ENCODE measurements at regions not wholly inside any gene's neighbourhood (a gene's known extent, or its start where the extent isn't known, plus 50 kb on each side); places are given as distances from the start of the nearest gene placed in this dataset.

DNA sequence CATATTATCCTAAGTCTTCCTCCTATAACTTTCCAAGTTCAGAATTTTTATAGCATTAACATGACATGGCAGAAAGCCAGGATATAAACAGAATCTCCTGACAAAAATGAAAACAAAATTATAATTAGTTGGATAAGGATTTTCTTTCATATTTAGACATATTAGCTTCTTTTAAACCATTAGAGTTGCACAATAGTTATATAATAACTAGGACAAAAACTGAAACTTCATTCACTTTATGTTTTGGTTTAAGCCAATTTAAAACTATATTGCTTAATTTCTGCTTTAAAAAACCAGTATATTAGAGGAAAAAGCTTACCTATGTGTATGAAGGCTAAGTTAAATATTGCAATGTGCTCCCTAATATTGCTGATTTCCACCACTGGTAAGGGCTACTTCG is 254.8 kb downstream of the GPD2 start:
- H3K4me3 ChIP-seq (ENCODE audit: low read depth, low read length): no peak overlapping the region
- TF ChIP-seq, protein P1, sequence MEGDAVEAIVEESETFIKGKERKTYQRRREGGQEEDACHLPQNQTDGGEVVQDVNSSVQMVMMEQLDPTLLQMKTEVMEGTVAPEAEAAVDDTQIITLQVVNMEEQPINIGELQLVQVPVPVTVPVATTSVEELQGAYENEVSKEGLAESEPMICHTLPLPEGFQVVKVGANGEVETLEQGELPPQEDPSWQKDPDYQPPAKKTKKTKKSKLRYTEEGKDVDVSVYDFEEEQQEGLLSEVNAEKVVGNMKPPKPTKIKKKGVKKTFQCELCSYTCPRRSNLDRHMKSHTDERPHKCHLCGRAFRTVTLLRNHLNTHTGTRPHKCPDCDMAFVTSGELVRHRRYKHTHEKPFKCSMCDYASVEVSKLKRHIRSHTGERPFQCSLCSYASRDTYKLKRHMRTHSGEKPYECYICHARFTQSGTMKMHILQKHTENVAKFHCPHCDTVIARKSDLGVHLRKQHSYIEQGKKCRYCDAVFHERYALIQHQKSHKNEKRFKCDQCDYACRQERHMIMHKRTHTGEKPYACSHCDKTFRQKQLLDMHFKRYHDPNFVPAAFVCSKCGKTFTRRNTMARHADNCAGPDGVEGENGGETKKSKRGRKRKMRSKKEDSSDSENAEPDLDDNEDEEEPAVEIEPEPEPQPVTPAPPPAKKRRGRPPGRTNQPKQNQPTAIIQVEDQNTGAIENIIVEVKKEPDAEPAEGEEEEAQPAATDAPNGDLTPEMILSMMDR (conservative IDR thresholded peaks at IDR 0.05; ENCODE audit: low read depth, low read length): no peak
- DNase-seq (ENCODE audit: low read depth): no peak

DNA sequence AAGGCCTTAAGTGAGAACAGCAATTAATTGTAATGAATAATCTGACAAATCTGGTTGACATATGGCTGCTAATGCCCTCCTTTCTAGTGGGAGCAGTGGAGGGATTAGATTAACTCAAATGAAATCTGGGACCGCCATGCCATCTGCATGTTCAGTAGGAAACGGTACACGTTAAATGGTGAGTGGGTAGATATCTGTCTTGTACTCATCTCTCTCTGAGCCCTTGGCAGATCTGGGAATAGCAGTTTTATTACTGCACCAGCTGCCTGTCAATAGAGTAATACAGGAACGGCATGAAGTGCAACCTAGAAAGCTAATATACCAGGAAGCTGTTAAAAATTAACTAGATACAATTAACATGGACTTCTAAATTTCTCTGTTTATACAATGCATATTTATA is 258.8 kb downstream of the GPD2 start:
- H3K4me3 ChIP-seq (ENCODE audit: low read depth, low read length): no peak overlapping the region
- DNase-seq (ENCODE audit: low read depth): no peak
- TF ChIP-seq, protein P1 (conservative IDR thresholded peaks at IDR 0.05; ENCODE audit: low read depth, low read length): no peak

DNA sequence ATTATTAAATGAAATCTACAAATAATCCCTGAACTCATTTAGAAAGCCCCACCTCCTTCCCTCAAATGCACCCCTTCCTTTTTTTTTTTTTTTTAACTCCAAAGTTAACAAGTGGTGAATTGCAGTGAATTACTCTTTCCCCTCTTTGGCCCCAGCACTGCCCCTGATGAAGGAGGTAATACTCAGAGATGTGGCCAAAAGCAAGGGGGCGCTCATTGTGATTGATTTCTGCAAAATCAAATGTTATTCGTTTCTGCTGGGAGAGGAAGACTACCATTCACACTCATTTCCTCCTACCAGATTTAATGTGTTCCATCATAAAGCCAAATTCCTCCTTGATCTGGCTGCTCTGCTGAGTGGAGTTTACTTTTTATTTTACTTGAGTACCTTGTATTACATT is 259.4 kb downstream of the GPD2 start:
- TF ChIP-seq, protein P1 (conservative IDR thresholded peaks at IDR 0.05; ENCODE audit: low read depth, low read length): no peak
- no peak overlapping the region for H3K4me3 ChIP-seq (ENCODE audit: low read depth, low read length)
- DNase-seq (ENCODE audit: low read depth): no peak

DNA sequence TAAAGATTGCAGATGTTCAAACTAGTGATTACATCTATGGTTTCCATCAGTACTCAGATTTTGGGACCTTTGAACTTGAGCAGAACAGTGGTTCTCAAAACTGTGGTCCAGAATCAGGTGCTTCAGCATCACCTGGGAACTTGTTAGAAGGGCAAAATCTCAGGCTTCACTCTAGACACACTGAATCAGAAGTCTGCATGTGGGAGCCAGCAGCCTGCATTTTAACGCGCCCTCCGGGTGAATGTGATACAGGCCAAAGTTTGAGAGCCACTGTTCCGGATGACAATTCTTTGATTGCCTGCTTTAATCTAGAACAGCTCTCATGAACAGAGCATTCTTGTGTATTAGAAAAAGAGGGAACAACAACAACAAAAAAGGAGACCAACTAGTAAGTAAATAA is 261.7 kb downstream of the GPD2 start:
- DNase-seq (ENCODE audit: low read depth): no peak
- TF ChIP-seq, protein P1 (conservative IDR thresholded peaks at IDR 0.05; ENCODE audit: low read depth, low read length): no peak
- no peak overlapping the region for H3K4me3 ChIP-seq (ENCODE audit: low read depth, low read length)

DNA sequence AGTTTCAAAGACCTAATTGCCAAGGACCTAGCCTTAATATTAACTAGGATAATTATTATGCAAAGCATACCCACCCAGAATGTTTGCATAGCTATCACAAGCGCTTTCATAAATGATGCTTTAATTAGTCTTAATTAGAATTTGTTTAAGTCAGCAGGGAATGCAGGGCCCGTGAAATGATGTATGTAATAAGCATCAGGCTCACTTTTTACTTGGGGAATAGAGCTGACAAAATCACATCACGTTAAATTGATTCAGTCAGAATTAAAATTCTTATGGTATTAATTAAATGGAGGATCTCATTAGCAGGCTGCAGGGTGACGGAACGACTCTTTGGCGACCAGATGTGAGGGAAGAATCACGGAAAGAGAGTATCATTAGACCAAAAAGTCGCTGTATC is 264.5 kb downstream of the GPD2 start:
- TF ChIP-seq, protein P1 (conservative IDR thresholded peaks at IDR 0.05; ENCODE audit: low read depth, low read length): no peak
- no peak overlapping the region for H3K4me3 ChIP-seq (ENCODE audit: low read depth, low read length)
- DNase-seq (ENCODE audit: low read depth): no peak

DNA sequence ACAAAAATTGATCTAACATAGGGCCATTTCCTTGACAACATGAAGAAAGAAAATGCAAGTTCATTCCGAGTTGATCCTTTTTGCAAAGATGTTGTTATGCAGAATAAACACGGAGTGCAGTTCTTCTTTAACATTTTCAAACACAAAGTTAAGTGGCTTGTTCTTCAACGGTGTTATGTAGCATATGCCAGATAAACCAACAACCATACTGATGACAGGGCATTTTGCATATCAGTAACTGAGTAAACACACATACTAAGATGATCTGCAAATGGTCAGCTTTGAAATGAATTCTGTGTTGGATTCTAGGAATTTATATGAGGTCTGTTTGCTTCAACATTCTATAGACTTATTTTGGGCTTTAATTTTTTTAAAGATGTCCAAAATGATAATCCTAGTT is 266.4 kb downstream of the GPD2 start:
- no peak for DNase-seq (ENCODE audit: low read depth)
- no peak overlapping the region for H3K4me3 ChIP-seq (ENCODE audit: low read depth, low read length)
- TF ChIP-seq, protein P1 (conservative IDR thresholded peaks at IDR 0.05; ENCODE audit: low read depth, low read length): no peak

DNA sequence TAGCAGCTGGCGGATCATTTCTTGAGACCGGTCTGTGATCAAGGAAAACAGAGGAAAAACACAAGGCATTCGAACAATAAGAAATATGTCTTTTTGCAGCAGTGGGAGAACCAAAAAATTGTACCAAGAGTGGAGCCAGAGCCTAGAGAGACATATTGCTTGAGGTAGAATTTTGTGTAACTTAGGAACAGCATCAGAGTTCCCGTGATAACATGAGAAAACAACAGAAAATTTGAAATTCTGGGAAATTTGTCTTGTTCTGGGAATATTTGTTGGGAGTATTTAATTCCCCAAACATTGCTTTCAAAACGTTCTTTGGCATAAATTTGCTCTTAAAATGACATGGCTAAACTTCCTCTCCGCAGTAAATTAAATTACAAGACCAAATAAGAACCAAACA is 267.5 kb downstream of the GPD2 start:
- TF ChIP-seq, protein P1 (conservative IDR thresholded peaks at IDR 0.05; ENCODE audit: low read depth, low read length): no peak
- DNase-seq (ENCODE audit: low read depth): no peak
- H3K4me3 ChIP-seq (ENCODE audit: low read depth, low read length): no peak overlapping the region
